NT2/D1 (cell line): ENCODE measurements at regions not wholly inside any gene's neighbourhood (a gene's known extent, or its start where the extent isn't known, plus 50 kb on each side); places are given as distances from the start of the nearest gene placed in this dataset.

ENCODE experiments used
- DNase-seq: peaks from one replicate; pipeline ENCODE4 v3.0.0-alpha.2; 2011; ENCODE audit warnings: low read depth, low spot score
- H3K27me3 ChIP-seq: 2 replicates; pipeline ENCODE4 v1.6.0; 2011; ENCODE audit warnings: mild to moderate bottlenecking; ENCODE audit not compliant: insufficient read length, insufficient read depth
- H3K36me3 ChIP-seq: 2 replicates; pipeline ENCODE4 v1.6.1; 2011; ENCODE audit warnings: mild to moderate bottlenecking, low read length, mixed read lengths; ENCODE audit not compliant: insufficient read depth, insufficient read length
- H3K4me1 ChIP-seq: 2 replicates; pipeline ENCODE4 v1.5.1; 2011; ENCODE audit not compliant: insufficient read depth, insufficient read length
- H3K4me3 ChIP-seq: 2 replicates; pipeline ENCODE4 v1.5.1; 2011; ENCODE audit warnings: low read depth; ENCODE audit not compliant: insufficient read length
- H3K9ac ChIP-seq: 2 replicates; pipeline ENCODE4 v1.6.0; 2011; ENCODE audit warnings: low read depth; ENCODE audit not compliant: insufficient read length
- H3K9me3 ChIP-seq: 2 replicates; pipeline ENCODE4 v1.5.1; 2011; ENCODE audit warnings: mild to moderate bottlenecking, low read length; ENCODE audit not compliant: insufficient read depth
- SUZ12 ChIP-seq: IDR thresholded peaks from 2 replicates; pipeline ENCODE4 v1.6.1; 2011; ENCODE audit not compliant: insufficient read length, insufficient read depth; ENCODE audit errors: extremely low read depth
- YY1 ChIP-seq: IDR thresholded peaks from 2 replicates; pipeline ENCODE4 v1.6.1; 2011; ENCODE audit not compliant: insufficient read length, insufficient read depth
- ZNF274 ChIP-seq: IDR thresholded peaks from 2 replicates; pipeline ENCODE4 v1.6.1; 2011; ENCODE audit warnings: mild to moderate bottlenecking, low read depth, low read length

GRCh38 chr7:116331020-116331419 is 120.7 kb downstream of the TES start:
- Histone ChIP-seq H3K9me3 (0 out of 2 replicates have a peak, but pooled peaks cover 6% of the 10 kb centered on the region), H3K9ac (no peak overlapping the region), H3K4me3 (no peak overlapping the region), H3K36me3 (no peaks in the 10 kb centered on the region), H3K27me3 (no peaks in the 10 kb centered on the region), H3K4me1 (no peaks in the 10 kb centered on the region)
- TF ChIP-seq SUZ12 (no peak), YY1 (no peak), ZNF274 (no peak)
- DNase-seq, result no peak

GRCh38 chr7:116332766-116333165 is 122.4 kb downstream of the TES start:
- H3K9ac ChIP-seq, result no peak overlapping the region
- H3K4me3 ChIP-seq, result no peak overlapping the region
- no peak for DNase-seq
- no peak for TF ChIP-seq YY1
- TF ChIP-seq ZNF274, result no peak
- TF ChIP-seq SUZ12, result no peak
- no peaks in the 10 kb centered on the region for H3K27me3 ChIP-seq
- 0 out of 2 replicates have a peak, but pooled peaks cover 6% of the 10 kb centered on the region for H3K9me3 ChIP-seq
- H3K4me1 ChIP-seq, result no peaks in the 10 kb centered on the region
- H3K36me3 ChIP-seq, result no peaks in the 10 kb centered on the region

- TF ChIP-seq SUZ12 (no peak), YY1 (no peak), ZNF274 (no peak)
- no peak for DNase-seq
- no peaks in the 10 kb centered on the region for H3K4me1 ChIP-seq
- no peaks in the 10 kb centered on the region for H3K27me3 ChIP-seq
- no peaks in the 10 kb centered on the region for H3K36me3 ChIP-seq
- H3K9me3 ChIP-seq, result 0 out of 2 replicates have a peak, but pooled peaks cover 6% of the 10 kb centered on the region
- H3K9ac ChIP-seq, result no peak overlapping the region
- H3K4me3 ChIP-seq, result no peak overlapping the region
These were observed 124.2 kb downstream of the TES start for GRCh38 chr7:116334555-116334954.

GRCh38 chr7:116337018-116337417 is 126.7 kb downstream of the TES start:
- Histone ChIP-seq H3K36me3 (no peaks in the 10 kb centered on the region), H3K4me3 (no peak overlapping the region), H3K9ac (no peak overlapping the region), H3K27me3 (no peaks in the 10 kb centered on the region), H3K9me3 (0 out of 2 replicates have a peak, but pooled peaks cover 4% of the 10 kb centered on the region), H3K4me1 (no peaks in the 10 kb centered on the region)
- TF ChIP-seq SUZ12 (no peak), ZNF274 (no peak), YY1 (no peak)
- DNase-seq, result no peak

GRCh38 chr7:116337800-116338199 is 127.5 kb downstream of the TES start:
- H3K4me1 ChIP-seq, result no peaks in the 10 kb centered on the region
- no peaks in the 10 kb centered on the region for H3K9me3 ChIP-seq
- H3K9ac ChIP-seq, result no peak overlapping the region
- H3K4me3 ChIP-seq, result no peak overlapping the region
- DNase-seq, result no peak
- no peaks in the 10 kb centered on the region for H3K27me3 ChIP-seq
- no peaks in the 10 kb centered on the region for H3K36me3 ChIP-seq
- TF ChIP-seq ZNF274 (no peak), YY1 (no peak), SUZ12 (no peak)

GRCh38 chr7:116339564-116339963 is 129.2 kb downstream of the TES start:
- DNase-seq, result no peak
- Histone ChIP-seq H3K9ac (no peak overlapping the region), H3K9me3 (no peaks in the 10 kb centered on the region), H3K4me3 (no peak overlapping the region), H3K27me3 (no peaks in the 10 kb centered on the region), H3K4me1 (no peaks in the 10 kb centered on the region), H3K36me3 (no peaks in the 10 kb centered on the region)
- TF ChIP-seq SUZ12 (no peak), YY1 (no peak), ZNF274 (no peak)

GRCh38 chr7:116340201-116340847 is 130.0 kb downstream of the TES start:
- no peak for DNase-seq

More at GRCh38 chr7:116340201-116340847, 130.0 kb downstream of the TES start:
- H3K27me3 ChIP-seq, result no peaks in the 10 kb centered on the region
- no peaks in the 10 kb centered on the region for H3K4me1 ChIP-seq
- no peaks in the 10 kb centered on the region for H3K9me3 ChIP-seq
- H3K36me3 ChIP-seq, result no peaks in the 10 kb centered on the region
- H3K4me3 ChIP-seq, result no peak overlapping the region
- H3K9ac ChIP-seq, result no peak overlapping the region
- TF ChIP-seq SUZ12, result no peak
- TF ChIP-seq YY1, result no peak
- TF ChIP-seq ZNF274, result no peak
